Vagina (tissue), 2 donors: ENCODE measurements at regions not wholly inside any gene's neighbourhood (a gene's known extent, or its start where the extent isn't known, plus 50 kb on each side); places are given as distances from the start of the nearest gene placed in this dataset.

Source experiments
- CTCF ChIP-seq, 3 experiments: fragments of 450-650 bp in 2 of 3; fragments of 200-600 bp in 1 of 3; sonication (generic) in 1 of 3; IDR thresholded peaks; one replicate each; pipeline ENCODE4 v1.5.1; 2017 to 2019; ENCODE audit warnings: antibody characterized with exemption in 3 of 3, mild to moderate bottlenecking in 2 of 3, moderate library complexity in 2 of 3
- POLR2A ChIP-seq, 2 donors: fragments of 450-650 bp; IDR thresholded peaks; one replicate each; pipeline ENCODE4 v1.6.1; 2017; ENCODE audit warnings: antibody characterized with exemption in 2 of 2, mild to moderate bottlenecking in 2 of 2, moderate library complexity in 2 of 2
- POLR2AphosphoS5 ChIP-seq, 2 donors: sonication (generic); formaldehyde crosslinking; IDR thresholded peaks; one replicate each; pipeline ENCODE4 v1.9.0; 2017; ENCODE audit warnings: antibody characterized with exemption in 2 of 2, mild to moderate bottlenecking in 2 of 2, low read depth in 1 of 2; ENCODE audit not compliant: insufficient read depth in 1 of 2

GRCh38 chr11:28756977-28757376, 648.8 kb downstream of the METTL15 start:
- no peak for TF ChIP-seq CTCF (IDR thresholded peaks at IDR 0.05)
- no peak for TF ChIP-seq POLR2AphosphoS5 (IDR thresholded peaks at IDR 0.05; ENCODE audit: insufficient read depth in 1 of 2, low read depth in 1 of 2)
- no peak for TF ChIP-seq POLR2A (IDR thresholded peaks at IDR 0.05)
